SKM-1 treated with dmso at 0.1 percent for 144 hours (cell line): ENCODE measurements at regions not wholly inside any gene's neighbourhood (a gene's known extent, or its start where the extent isn't known, plus 50 kb on each side); places are given as distances from the start of the nearest gene placed in this dataset.
"Not testable (repeated sequence)": the region's sequence is repeated elsewhere in the genome, so short reads cannot be mapped to it uniquely, and the experiment has no call there.

Experiments
- DNase-seq: peaks from one replicate; lab custom pipeline; 2025; ENCODE audit not compliant: unreplicated experiment; lab: John Stamatoyannopoulos, UW

GRCh38 chr5:152456815-152457443 lies 51.9 kb upstream of the NMUR2 start:
- no peak for DNase-seq

DNA sequence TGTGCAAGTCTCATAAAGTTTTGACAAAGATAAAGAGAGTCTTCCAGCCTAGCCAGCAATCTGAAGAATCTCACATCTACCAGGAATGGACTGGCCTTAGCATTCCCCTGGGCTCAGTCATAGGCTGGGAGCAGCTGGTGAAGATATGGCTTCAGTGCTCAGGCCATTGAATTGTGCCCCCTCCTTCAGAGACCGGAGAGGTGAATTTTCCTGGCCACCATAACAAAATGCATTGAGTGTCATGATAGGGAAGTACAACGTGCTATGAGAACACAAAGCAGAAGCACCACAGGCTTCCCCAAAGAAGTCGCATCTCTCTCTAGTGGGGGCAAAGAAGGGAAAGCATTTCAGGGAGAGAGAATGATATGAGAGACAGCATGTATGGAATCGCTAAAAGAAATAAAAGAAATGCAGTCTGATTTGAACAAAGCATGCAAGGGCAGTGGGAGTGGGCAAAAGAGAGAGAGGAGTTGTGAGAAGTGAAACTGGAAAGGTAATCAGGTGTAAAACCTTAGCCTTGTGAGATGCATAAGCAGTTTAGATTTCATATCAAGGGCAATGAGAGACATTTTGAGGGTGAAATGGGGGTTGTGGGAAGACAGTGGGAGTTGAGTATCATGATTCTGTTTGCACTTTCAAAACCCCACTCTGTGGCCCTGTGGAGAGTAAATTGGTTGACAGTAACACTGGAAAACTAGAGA lies 57.1 kb upstream of the NMUR2 start:
- DNase-seq: no peak

DNA sequence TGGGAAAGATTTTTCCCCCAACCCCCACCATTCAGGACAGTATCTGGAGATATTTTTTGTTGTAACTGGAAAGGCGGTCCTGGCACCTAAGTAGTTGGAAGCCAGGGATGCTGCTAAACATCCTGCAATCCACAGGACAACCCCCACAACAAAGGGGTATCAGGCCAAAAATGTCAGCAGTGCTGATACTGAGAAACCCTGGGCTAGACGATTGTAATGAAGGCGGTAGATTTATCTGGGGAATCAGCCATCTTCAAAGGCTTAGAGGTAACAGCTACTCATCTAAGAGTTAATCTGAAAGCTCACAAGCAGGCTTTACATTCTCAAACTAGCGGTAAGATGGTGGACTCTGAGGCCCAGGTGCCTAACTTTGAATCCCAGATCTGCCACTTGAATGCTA lies 59.0 kb upstream of the NMUR2 start:
- DNase-seq: no peak

- DNase-seq: no peak
Measured at GRCh38 chr5:152465140-152465539, 60.1 kb upstream of the NMUR2 start.

DNA sequence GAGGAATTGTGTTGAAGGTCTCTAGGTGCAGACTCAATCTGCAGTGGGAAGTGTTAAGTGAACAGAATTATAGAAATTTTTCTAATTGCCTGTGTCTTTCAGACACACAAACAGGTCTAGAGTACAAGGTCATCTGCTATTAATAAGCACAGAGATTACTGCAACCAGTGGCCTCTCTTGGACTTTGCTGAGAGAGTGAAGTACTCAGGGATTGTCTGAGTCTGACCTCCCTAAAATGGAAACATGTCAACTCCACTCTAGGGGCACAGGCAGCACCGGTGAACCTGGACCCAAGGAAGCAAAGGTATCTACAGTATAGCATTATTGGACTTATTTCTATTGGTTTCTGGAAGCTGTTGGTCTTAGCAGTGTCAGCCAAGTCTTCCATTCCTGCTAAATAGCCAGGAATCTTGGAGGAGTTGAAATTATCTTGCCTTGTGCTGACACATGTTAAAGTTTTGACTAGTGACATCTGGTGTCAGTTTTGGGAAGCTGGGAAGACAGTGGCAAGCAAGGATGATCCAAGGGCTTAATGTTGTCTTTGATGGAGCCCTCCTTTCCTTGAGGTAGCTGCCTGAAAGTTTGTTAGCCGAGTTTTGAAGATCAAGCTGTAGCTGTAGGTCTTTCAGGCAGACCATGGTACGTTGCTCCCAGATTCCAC lies 61.1 kb upstream of the NMUR2 start:
- no peak for DNase-seq

DNA sequence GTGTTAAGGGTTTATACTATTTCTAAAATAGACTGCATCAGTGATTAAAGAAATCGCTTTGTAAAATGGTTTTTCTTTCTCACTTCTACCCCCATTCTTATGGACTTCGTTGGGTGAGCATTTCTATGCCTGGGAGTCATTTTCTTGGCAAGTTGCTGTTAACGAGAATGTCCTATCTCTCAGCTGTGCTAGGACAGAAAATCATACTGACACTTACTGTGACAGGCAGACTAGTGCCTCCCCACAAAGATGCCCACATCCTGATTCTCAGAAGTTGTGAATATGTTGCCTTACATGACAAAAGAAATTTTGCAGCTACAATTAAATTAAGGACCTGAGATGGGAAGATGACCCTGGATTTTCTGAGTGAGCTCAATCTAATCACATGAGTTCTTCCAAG lies 65.1 kb upstream of the NMUR2 start:
- no peak for DNase-seq

- DNase-seq: no peak
Measured at GRCh38 chr5:152472083-152472482, 67.0 kb upstream of the NMUR2 start.

DNA sequence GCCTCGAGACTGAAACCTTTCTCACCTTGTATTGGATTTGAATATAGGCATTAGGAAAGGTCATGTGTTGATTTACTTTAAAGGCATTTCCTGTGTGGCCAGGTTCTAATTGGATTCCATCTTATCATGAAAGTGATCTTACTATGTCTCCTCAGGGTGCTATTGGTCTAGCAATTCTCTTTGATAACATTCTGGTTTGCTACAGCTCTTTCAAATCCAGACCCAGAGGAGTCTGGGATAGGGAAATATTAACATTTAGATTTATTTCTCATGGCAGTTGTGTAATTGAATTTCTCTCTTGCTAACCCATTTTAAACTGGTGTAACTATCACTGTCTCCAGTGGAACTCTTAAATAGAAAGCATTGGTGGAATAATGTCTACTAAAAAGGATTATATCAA lies 69.9 kb upstream of the NMUR2 start:
- DNase-seq: no peak

DNA sequence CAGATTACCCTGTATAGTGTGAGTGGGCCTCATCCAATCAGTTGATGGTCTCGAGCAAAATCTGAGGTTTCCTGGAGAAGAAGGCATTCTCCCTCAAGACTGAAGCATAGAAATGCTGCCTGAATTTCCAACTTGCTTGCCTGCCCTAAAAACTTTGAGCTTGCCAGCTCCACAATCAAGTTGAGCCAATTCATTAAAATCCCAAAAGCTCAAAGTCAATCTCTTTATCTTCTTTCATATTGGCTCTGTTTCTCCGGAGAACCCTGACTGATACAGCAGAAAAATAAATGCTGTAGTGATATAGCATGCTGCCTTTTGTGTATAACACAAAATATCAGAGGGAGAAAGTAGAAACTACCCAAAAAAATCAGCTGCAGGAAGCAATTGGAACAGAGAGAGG lies 72.5 kb upstream of the NMUR2 start:
- DNase-seq: no peak

DNA sequence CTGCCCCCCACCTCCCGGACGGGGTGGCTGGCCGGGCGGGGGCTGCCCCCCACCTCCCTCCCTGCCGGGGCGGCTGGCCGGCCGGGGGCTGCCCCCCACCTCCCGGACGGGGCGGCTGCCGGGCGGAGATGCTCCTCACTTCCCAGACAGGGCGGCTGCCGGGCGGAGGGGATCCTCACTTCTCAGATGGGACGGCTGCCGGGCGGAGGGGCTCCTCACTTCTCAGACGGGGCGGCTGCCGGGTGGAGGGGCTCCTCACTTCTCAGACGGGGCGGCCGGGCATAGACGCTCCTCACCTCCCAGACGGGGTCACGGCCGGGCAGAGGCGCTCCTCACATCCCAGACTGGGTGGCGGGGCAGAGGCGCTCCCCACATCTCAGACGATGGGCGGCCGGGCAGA lies 74.8 kb upstream of the NMUR2 start:
- not testable (repeated sequence) for DNase-seq

- DNase-seq: not testable (repeated sequence)
Measured at GRCh38 chr5:152480677-152481076, 75.6 kb upstream of the NMUR2 start.

GRCh38 chr5:152487130-152487529 lies 82.1 kb upstream of the NMUR2 start:
- DNase-seq: no peak

DNA sequence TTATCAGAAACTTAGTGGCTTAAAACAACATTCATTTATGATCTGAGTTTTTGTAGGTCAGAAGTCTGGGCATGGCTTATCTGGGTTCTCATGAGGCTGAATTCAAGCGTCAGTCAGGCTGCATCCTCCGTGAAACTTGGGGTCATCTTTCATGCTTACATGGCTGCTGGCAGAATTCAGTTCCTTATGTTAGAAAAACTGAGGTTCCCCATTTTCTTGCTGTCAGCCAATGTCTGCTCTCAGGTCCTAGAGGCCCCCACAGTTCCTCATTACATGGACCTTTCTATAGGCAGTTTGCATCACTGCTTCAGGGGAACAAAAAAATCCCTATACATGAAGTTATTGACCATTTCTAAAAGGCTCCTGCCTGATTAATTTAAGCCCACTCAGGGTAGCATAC lies 83.8 kb upstream of the NMUR2 start:
- peak; percentile 50 for DNase-seq

DNA sequence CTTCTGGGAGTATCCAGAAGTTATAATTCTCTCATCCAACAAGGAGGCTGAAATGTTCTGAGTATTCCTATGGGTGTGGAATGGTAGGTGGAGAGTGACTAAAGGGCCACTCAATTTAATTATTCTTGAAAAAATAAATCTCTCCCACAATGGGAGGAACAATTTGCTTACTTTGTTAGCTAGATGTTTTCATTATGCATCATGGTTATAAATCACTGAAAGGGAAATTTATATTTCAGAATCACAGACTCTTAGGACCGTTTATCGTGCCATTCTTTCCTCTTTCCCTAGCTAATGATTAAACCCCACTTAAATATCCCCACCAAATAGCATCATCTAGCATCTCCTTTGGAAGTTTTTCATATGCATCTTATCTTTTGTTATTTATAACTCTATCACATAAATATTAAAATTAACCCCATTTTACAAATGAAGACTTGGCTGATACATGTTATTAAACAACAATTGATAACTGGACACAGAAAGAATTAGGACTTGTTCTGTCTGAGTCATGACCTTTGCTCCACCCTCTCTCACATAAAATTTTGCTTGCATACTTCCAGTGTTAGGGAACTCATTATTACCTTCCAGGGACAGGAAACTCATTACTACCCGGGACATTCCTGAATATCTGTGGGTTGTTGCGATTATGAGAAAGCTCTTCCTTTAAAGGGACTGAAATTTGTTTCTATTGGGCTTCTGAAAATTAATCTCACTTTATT lies 94.9 kb upstream of the NMUR2 start:
- no peak for DNase-seq

DNA sequence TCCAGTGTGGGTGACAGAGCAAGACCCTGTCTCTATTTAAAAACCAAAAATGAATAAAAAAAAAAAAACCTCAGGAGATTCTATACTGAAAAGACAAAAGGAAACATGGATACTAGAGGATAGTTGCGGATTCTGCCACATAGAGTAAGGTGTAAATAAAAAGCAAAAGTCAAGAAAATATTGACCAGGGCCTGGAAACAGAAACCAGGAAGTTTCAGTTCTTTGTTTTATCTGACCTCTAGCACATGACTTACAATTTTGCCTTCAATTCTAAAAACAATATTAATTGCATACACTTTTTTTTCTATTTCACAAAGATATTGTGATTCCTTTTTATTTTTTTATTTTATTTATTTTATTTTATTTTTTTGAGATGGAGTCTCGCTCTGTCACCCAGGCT lies 96.2 kb upstream of the NMUR2 start:
- DNase-seq: no peak

- DNase-seq: no peak
Measured at GRCh38 chr5:152503206-152503605, 98.1 kb upstream of the NMUR2 start.

- peak; percentile 65 for DNase-seq
Measured at GRCh38 chr5:152505442-152506042, 100.5 kb upstream of the NMUR2 start.

DNA sequence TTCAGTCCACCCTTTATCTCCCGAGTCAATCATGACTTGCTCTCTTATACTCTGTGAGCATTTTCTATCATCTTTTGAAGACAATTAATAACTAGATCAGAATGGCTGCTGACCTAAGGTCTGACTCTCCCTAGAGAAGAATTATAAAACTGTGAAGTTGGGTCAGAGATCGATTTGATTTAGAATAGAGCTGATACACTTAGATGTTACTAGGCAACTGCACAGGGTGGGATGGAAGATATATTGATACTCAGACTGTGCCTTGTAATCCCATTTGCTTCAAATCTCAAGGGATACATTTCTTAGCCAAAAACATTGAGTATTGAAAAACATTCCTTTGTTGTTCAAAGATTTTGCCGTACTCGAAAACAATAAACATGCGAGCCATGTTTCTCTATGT lies 106.0 kb upstream of the NMUR2 start:
- DNase-seq: no peak

GRCh38 chr5:152511531-152512132 lies 106.6 kb upstream of the NMUR2 start:
- DNase-seq: no peak

- DNase-seq: peak; percentile 16
Measured at GRCh38 chr5:152514827-152515397, 109.8 kb upstream of the NMUR2 start.

- DNase-seq: no peak
Measured at GRCh38 chr5:152523964-152524363, 118.9 kb upstream of the NMUR2 start.
